A673 (cell line): ENCODE measurements at regions not wholly inside any gene's neighbourhood (a gene's known extent, or its start where the extent isn't known, plus 50 kb on each side); places are given as distances from the start of the nearest gene placed in this dataset.

Source experiments
- BruUV-seq: library from RNA; stranded (reverse); fragments of 400-500 nt; replicated peaks from 2 replicates; lab custom pipeline; 2021; lab: Mats Ljungman, UMichigan
- CTCF ChIA-PET: fragments of 300-600 bp; sonication (Branson Sonifier 250); formaldehyde crosslinking; loops from one replicate; lab custom pipeline; 2022; ENCODE audit warnings: antibody characterized with exemption; lab: Charles Lee
- POLR2A ChIA-PET: fragments of 300-600 bp; sonication (Branson Sonifier 250); formaldehyde crosslinking; loops from one replicate; lab custom pipeline; 2022; ENCODE audit warnings: antibody characterized with exemption; ENCODE audit not compliant: low non-redundant PET; lab: Charles Lee
- DNase-seq: peaks from one replicate; pipeline ENCODE4 v3.0.0-alpha.2; 2015; ENCODE audit warnings: low spot score
- H3K27ac ChIP-seq: fragments of 200-600 bp; sonication (generic); 2 replicates; pipeline ENCODE4 v1.5.1; 2016; ENCODE audit warnings: mixed run types, low read depth, mild to moderate bottlenecking, mixed read lengths, antibody characterized with exemption, low read length; ENCODE audit not compliant: poor library complexity, severe bottlenecking
- H3K27me3 ChIP-seq: fragments of 200-600 bp; sonication (generic); replicated peaks from 2 replicates; pipeline ENCODE4 v1.6.1; 2017; ENCODE audit warnings: mixed run types, low read depth, mild to moderate bottlenecking, mixed read lengths, antibody characterized with exemption, low read length; ENCODE audit not compliant: insufficient read depth, poor library complexity
- H3K36me3 ChIP-seq: fragments of 200-600 bp; sonication (generic); 2 replicates; pipeline ENCODE4 v1.6.1; 2016; ENCODE audit warnings: mixed run types, mild to moderate bottlenecking, mixed read lengths, antibody characterized with exemption, low read length; ENCODE audit not compliant: insufficient read depth, poor library complexity, severe bottlenecking
- H3K4me1 ChIP-seq: fragments of 200-600 bp; sonication (generic); 2 replicates; pipeline ENCODE4 v1.6.1; 2017; ENCODE audit warnings: mixed run types, mild to moderate bottlenecking, mixed read lengths, antibody characterized with exemption, low read length; ENCODE audit not compliant: insufficient read depth, poor library complexity, severe bottlenecking
- H3K4me3 ChIP-seq: fragments of 200-600 bp; sonication (generic); 2 replicates; pipeline ENCODE4 v1.5.1; 2016; ENCODE audit warnings: low read depth, mixed run types, mild to moderate bottlenecking, mixed read lengths, low read length; ENCODE audit not compliant: poor library complexity, severe bottlenecking
- H3K9me3 ChIP-seq: fragments of 200-600 bp; sonication (generic); 2 replicates; pipeline ENCODE4 v1.6.1; 2016; ENCODE audit warnings: mixed run types, low read depth, mild to moderate bottlenecking, mixed read lengths, antibody characterized with exemption, low read length; ENCODE audit not compliant: poor library complexity, severe bottlenecking
- CTCF ChIP-seq: fragments of 300-800, 200-600 bp; sonication (generic); conservative IDR thresholded peaks from 2 replicates; pipeline ENCODE4 v1.5.1; 2017; ENCODE audit warnings: low read depth, mild to moderate bottlenecking, antibody characterized with exemption, low read length, moderate library complexity, mixed read lengths
- EZH2 ChIP-seq: fragments of 200-600 bp; sonication (generic); IDR thresholded peaks from 2 replicates; pipeline ENCODE4 v1.6.1; 2017; ENCODE audit warnings: borderline replicate concordance, low read depth, mild to moderate bottlenecking, mixed read lengths, antibody characterized with exemption, low read length; ENCODE audit not compliant: poor library complexity, severe bottlenecking
- intact Hi-C: fragments of 100-400 bp; cut with micrococcal nuclease; formaldehyde crosslinking; loops from one replicate; pipeline ENCODE4 v1.10.0; 2022; ENCODE audit not compliant: unreplicated experiment

DNA sequence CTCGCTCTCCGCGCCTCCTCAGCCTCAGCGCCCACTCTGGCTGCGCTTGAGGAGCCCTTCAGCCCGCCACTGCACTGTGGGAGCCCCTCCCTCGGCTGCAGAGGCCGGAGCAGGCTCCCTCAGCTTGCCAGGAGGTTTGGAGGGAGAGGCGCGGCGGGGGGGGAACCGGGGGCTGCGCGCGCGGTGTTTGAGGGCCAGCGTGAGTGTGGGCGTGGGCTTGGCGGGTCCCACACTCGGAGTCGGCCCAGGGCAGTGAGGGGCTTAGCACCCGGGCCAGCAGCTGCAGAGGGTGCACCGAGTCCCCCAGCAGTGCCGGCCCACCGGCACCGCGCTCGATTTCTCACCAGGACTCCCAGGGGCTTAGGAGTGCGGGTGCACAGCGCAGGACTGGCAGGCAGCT lies 1220.9 kb downstream of the PCDH9 start:
- Histone ChIP-seq H3K27ac (no peak overlapping the region), H3K4me3 (no peak overlapping the region), H3K9me3 (peaks cover 14% of the 10 kb centered on the region), H3K27me3 (no peaks in the 10 kb centered on the region), H3K36me3 (no peaks in the 10 kb centered on the region), H3K4me1 (no peaks in the 10 kb centered on the region)
- CTCF ChIA-PET, result no interaction called here
- POLR2A ChIA-PET, result no interaction called here
- no TSS peak for BruUV-seq
- DNase-seq, result no peak
- TF ChIP-seq CTCF (no peak), EZH2 (no peak)
- intact Hi-C loops, result no loop called here

GRCh38 chr13:66003558-66003957 lies 1226.6 kb downstream of the PCDH9 start:
- no peak for TF ChIP-seq EZH2
- no peak for TF ChIP-seq CTCF
- no TSS peak for BruUV-seq
- CTCF ChIA-PET, result no interaction called here
- POLR2A ChIA-PET, result no interaction called here
- Histone ChIP-seq H3K4me3 (no peak overlapping the region), H3K4me1 (no peaks in the 10 kb centered on the region), H3K9me3 (peaks cover 19% of the 10 kb centered on the region), H3K27ac (no peak overlapping the region), H3K27me3 (no peaks in the 10 kb centered on the region), H3K36me3 (no peaks in the 10 kb centered on the region)
- intact Hi-C loops, result no loop called here
- no peak for DNase-seq

DNA sequence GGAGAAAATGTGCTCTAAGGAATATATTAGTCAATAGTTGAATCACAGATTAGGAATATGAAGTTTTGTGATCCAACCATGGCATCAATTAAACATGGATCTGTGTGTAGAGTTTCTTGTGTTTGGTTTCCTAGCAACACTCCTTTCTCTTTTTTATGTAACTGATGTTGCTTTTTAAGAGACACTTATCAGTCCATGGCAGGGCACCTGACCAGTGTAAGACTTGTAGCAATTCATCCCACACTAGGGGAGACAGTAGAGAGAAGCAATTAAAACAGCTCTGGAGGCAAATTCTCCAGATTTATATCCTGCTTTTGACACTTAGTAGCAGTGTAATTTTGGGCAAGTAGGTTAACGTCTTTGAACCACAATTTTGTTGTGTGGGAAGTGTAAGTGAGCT lies 1229.0 kb downstream of the PCDH9 start:
- Histone ChIP-seq H3K9me3 (peaks cover 11% of the 10 kb centered on the region), H3K4me3 (no peak overlapping the region), H3K27me3 (no peaks in the 10 kb centered on the region), H3K27ac (no peak overlapping the region), H3K4me1 (no peaks in the 10 kb centered on the region), H3K36me3 (no peaks in the 10 kb centered on the region)
- DNase-seq, result no peak
- ChIA-PET POLR2A (no interaction called here), CTCF (no interaction called here)
- BruUV-seq, result no TSS peak
- no peak for TF ChIP-seq EZH2
- TF ChIP-seq CTCF, result no peak
- intact Hi-C loops, result no loop called here
